RKO (cell line): ENCODE measurements at regions not wholly inside any gene's neighbourhood (a gene's known extent, or its start where the extent isn't known, plus 50 kb on each side); places are given as distances from the start of the nearest gene placed in this dataset.

Experiments used
- DNase-seq: peaks from one replicate; pipeline ENCODE4 v3.0.0-alpha.2; 2016; ENCODE audit warnings: low spot score

GRCh38 chr20:60804240-60804917 is 447.7 kb upstream of the CDH4 start:
- no peak for DNase-seq

GRCh38 chr20:60804918-60805630 is 447.0 kb upstream of the CDH4 start:
- DNase-seq, result no peak

- no peak for DNase-seq
Observed at GRCh38 chr20:60806354-60806753, 445.7 kb upstream of the CDH4 start.

- no peak for DNase-seq
Observed at GRCh38 chr20:60806824-60807223, 445.2 kb upstream of the CDH4 start.

GRCh38 chr20:60808003-60808672 is 443.9 kb upstream of the CDH4 start:
- DNase-seq, result no peak

GRCh38 chr20:60808701-60809100 is 443.4 kb upstream of the CDH4 start:
- DNase-seq, result no peak

GRCh38 chr20:60810561-60810960 is 441.5 kb upstream of the CDH4 start:
- DNase-seq, result no peak

GRCh38 chr20:60812561-60812960 is 439.5 kb upstream of the CDH4 start:
- DNase-seq, result no peak

- DNase-seq, result no peak
Observed at GRCh38 chr20:60813066-60813465, 439.0 kb upstream of the CDH4 start.

GRCh38 chr20:60815656-60816055 is 436.4 kb upstream of the CDH4 start:
- DNase-seq, result no peak

- DNase-seq, result no peak
Observed at GRCh38 chr20:60816901-60817300, 435.2 kb upstream of the CDH4 start.

- DNase-seq, result no peak
Observed at GRCh38 chr20:60817891-60818290, 434.2 kb upstream of the CDH4 start.

- no peak for DNase-seq
Observed at GRCh38 chr20:60819511-60819910, 432.6 kb upstream of the CDH4 start.

GRCh38 chr20:60820149-60820548 is 431.9 kb upstream of the CDH4 start:
- DNase-seq, result no peak

- no peak for DNase-seq
Observed at GRCh38 chr20:60820918-60821317, 431.1 kb upstream of the CDH4 start.

- no peak for DNase-seq
Observed at GRCh38 chr20:60822699-60823607, 429.1 kb upstream of the CDH4 start.

GRCh38 chr20:60835876-60836275 is 416.2 kb upstream of the CDH4 start:
- DNase-seq, result no peak

GRCh38 chr20:60837173-60837770 is 414.8 kb upstream of the CDH4 start:
- DNase-seq, result no peak

- no peak for DNase-seq
Observed at GRCh38 chr20:60838297-60838696, 413.8 kb upstream of the CDH4 start.

- no peak for DNase-seq
Observed at GRCh38 chr20:60840971-60841370, 411.1 kb upstream of the CDH4 start.

- DNase-seq, result no peak
Observed at GRCh38 chr20:60845146-60845545, 406.9 kb upstream of the CDH4 start.
